ENCODE measurements at regions not wholly inside any gene's neighbourhood (a gene's known extent, or its start where the extent isn't known, plus 50 kb on each side); places are given as distances from the start of the nearest gene placed in this dataset.

- TF ChIP-seq CTCF (IDR thresholded peaks at IDR 0.05): no peak
- no peak for TF ChIP-seq EZH2 (IDR thresholded peaks at IDR 0.05)
- TF ChIP-seq EZH2phosphoT487 (IDR thresholded peaks at IDR 0.05): no peak
Measured at GRCh38 chr2:172285760-172286159, 141.6 kb upstream of the ITGA6 start.

Data from neural progenitor cell (in vitro differentiated cells).